HepG2 (cell line): ENCODE measurements at regions not wholly inside any gene's neighbourhood (a gene's known extent, or its start where the extent isn't known, plus 50 kb on each side); places are given as distances from the start of the nearest gene placed in this dataset.

Experiments
- ATAC-seq: fragments of 200-7000 bp; cut with Tn5 transposase; 3 replicates; pipeline ENCODE4 v1.9.1; 2020; ENCODE audit warnings: mild to moderate bottlenecking, moderate library complexity
- BruUV-seq: library from RNA; stranded (reverse); fragments of 400-500 nt; replicated peaks from 2 replicates; lab custom pipeline; 2021; lab: Mats Ljungman, UMichigan
- CTCF ChIA-PET: fragments of 300-600 bp; formaldehyde crosslinking; extraction: SDS; loops from one replicate; lab custom pipeline; 2021; ENCODE audit warnings: low total read pairs, inconsistent platforms, low intra/inter-chr PET ratio; lab: Yijun Ruan, JAX
- POLR2A ChIA-PET: fragments of 350-600 bp; sonication (Branson Sonifier 250); formaldehyde crosslinking; loops from one replicate; lab custom pipeline; 2020; ENCODE audit warnings: antibody characterized with exemption, inconsistent platforms; lab: Yijun Ruan, JAX
- DNase-seq: peaks from one replicate; pipeline ENCODE4 v3.0.0-alpha.2; 2015; ENCODE audit warnings: low spot score
- FAIRE-seq: peaks from 3 replicates; lab custom pipeline; 2011; peaks lifted over from hg19 to GRCh38; lab: Jason Lieb, UNC
- H2AFZ ChIP-seq: one replicate; pipeline ENCODE4 v1.6.1; 2011; ENCODE audit warnings: low read length, inconsistent platforms
- H3K27ac ChIP-seq: fragments of 300-600 bp; 3 replicates; pipeline ENCODE4 v1.8.0; 2011; ENCODE audit warnings: mixed run types, mild to moderate bottlenecking, mixed read lengths, low read length, inconsistent platforms; ENCODE audit not compliant: insufficient read depth; ENCODE audit errors: extremely low read length
- H3K27me3 ChIP-seq, 2 experiments: fragments of 200-600 bp in 1 of 2; 2 replicates in 1 of 2; 3 replicates in 1 of 2; pipeline versions ENCODE4 v1.6.0 to v1.8.0; 2011; ENCODE audit warnings: low read length in 2 of 2, mild to moderate bottlenecking in 2 of 2, moderate library complexity in 2 of 2, inconsistent platforms in 1 of 2; ENCODE audit not compliant: insufficient read depth in 2 of 2, control insufficient read depth in 1 of 2
- H3K36me3 ChIP-seq, 2 experiments: fragments of 200-600 bp in 1 of 2; replicated peaks in 1 of 2; 2 replicates in 1 of 2; 3 replicates in 1 of 2; pipeline versions ENCODE4 v1.5.1 to v1.8.0; 2011; ENCODE audit warnings: low read length in 2 of 2, inconsistent platforms in 1 of 2; ENCODE audit not compliant: insufficient read depth in 2 of 2, control insufficient read depth in 1 of 2
- H3K4me1 ChIP-seq: 2 replicates; pipeline ENCODE4 v1.5.1; 2012; ENCODE audit warnings: low read length, inconsistent platforms; ENCODE audit not compliant: insufficient read depth
- H3K4me2 ChIP-seq: 2 replicates; pipeline ENCODE4 v1.6.0; 2011; ENCODE audit warnings: low read depth, low read length, inconsistent platforms
- H3K4me3 ChIP-seq, 3 experiments: fragments of 200-600 bp in 1 of 3; sonication (generic), shearing (Covaris generic) in 1 of 3; replicated peaks in 1 of 3; 2 replicates each; pipeline ENCODE4 v1.5.1; 2011 to 2016; ENCODE audit warnings: low read length in 3 of 3, inconsistent platforms in 2 of 3, low read depth in 2 of 3, mild to moderate bottlenecking in 2 of 3, control low read depth in 1 of 3, mixed read lengths in 1 of 3; ENCODE audit not compliant: insufficient read depth in 1 of 3
- H3K79me2 ChIP-seq: one replicate; pipeline ENCODE4 v1.6.1; 2011; ENCODE audit warnings: low read length, inconsistent platforms; ENCODE audit not compliant: insufficient read depth
- H3K9ac ChIP-seq: 2 replicates; pipeline ENCODE4 v1.6.0; 2011; ENCODE audit warnings: mild to moderate bottlenecking, low read depth, low read length, inconsistent platforms; ENCODE audit not compliant: insufficient read depth
- H3K9me3 ChIP-seq: 2 replicates; pipeline ENCODE4 v1.5.1; 2012; ENCODE audit warnings: mild to moderate bottlenecking, low read length
- H4K20me1 ChIP-seq: 2 replicates; pipeline ENCODE4 v1.6.0; 2011; ENCODE audit warnings: inconsistent platforms, mild to moderate bottlenecking, low read length, moderate library complexity; ENCODE audit not compliant: insufficient read depth
- DBP ChIP-seq: sonication (generic); formaldehyde crosslinking; IDR thresholded peaks from 2 replicates; pipeline ENCODE4 v1.4.0; 2020; ENCODE audit warnings: missing genetic modification reagents; ENCODE audit errors: not compliant biosample characterization
- E2F1 ChIP-seq: sonication (generic); formaldehyde crosslinking; IDR thresholded peaks from 2 replicates; pipeline ENCODE4 v1.5.0; 2020; ENCODE audit warnings: missing genetic modification reagents
- HHEX ChIP-seq: IDR thresholded peaks from 2 replicates; pipeline ENCODE4 v1.6.1; 2016; ENCODE audit warnings: control low read depth
- KDM4B ChIP-seq: sonication (generic); formaldehyde crosslinking; IDR thresholded peaks from 2 replicates; pipeline ENCODE4 v1.4.0; 2020; ENCODE audit warnings: missing genetic modification reagents
- ZBTB46 ChIP-seq: sonication (generic); formaldehyde crosslinking; IDR thresholded peaks from 2 replicates; pipeline ENCODE4 v1.4.0; 2020; ENCODE audit warnings: mild to moderate bottlenecking, missing genetic modification reagents, borderline replicate concordance
- ZNF572 ChIP-seq: sonication (generic); formaldehyde crosslinking; IDR thresholded peaks from 2 replicates; pipeline ENCODE4 v1.5.1; 2020; ENCODE audit warnings: mild to moderate bottlenecking, missing genetic modification reagents
- WGBS: methylation state at CpG from one replicate; pipeline ENCODE4 v1.1.6; 2017; ENCODE audit warnings: low lambda C conversion rate; 5-methylcytosine and 5-hydroxymethylcytosine counted together
- in situ Hi-C: cut with HindIII; loops from 2 replicates; pipeline ENCODE4 v1.10.0; 2017; ENCODE audit warnings: low pct_unique_long_range_greater_than_20kb; ENCODE audit not compliant: extremely low pct_ligation_motif_present
- intact Hi-C: fragments of 100-400 bp; cut with micrococcal nuclease; formaldehyde crosslinking; loops from one replicate; pipeline ENCODE4 v1.10.0; 2022; ENCODE audit not compliant: unreplicated experiment

GRCh38 chrX:68978655-68979054 lies 149.8 kb downstream of the EFNB1 start:
- WGBS = 0% methylated on average over 1 of the region's 1 CpG
- no peak for ATAC-seq
- intact Hi-C loops (no loop called here), in situ Hi-C loops (no loop called here)
- Histone ChIP-seq H3K4me3 (no peak overlapping the region), H3K9ac (no peak overlapping the region), H3K79me2 (no peaks in the 10 kb centered on the region), H3K27me3 (no peaks in the 10 kb centered on the region), H4K20me1 (no peaks in the 10 kb centered on the region), H3K4me1 (no peaks in the 10 kb centered on the region), H2AFZ (no peak overlapping the region), H3K27ac (no peak overlapping the region), H3K36me3 (no peaks in the 10 kb centered on the region), H3K9me3 (no peaks in the 10 kb centered on the region), H3K4me2 (no peak overlapping the region)
- no peak for DNase-seq
- FAIRE-seq = no peak
- BruUV-seq = no TSS peak
- ChIA-PET CTCF (no interaction called here), POLR2A (no interaction called here)
- no peak for TF ChIP-seq ZNF572 (CRISPR knock-in tag)
- no peak for TF ChIP-seq DBP (CRISPR knock-in tag)
- TF ChIP-seq E2F1 (CRISPR knock-in tag) = no peak
- no peak for TF ChIP-seq ZBTB46 (CRISPR knock-in tag)
- no peak for TF ChIP-seq HHEX (CRISPR knock-in tag)
- no peak for TF ChIP-seq KDM4B (CRISPR knock-in tag)
